Prostate gland (tissue), 2 donors: ENCODE measurements at regions not wholly inside any gene's neighbourhood (a gene's known extent, or its start where the extent isn't known, plus 50 kb on each side); places are given as distances from the start of the nearest gene placed in this dataset.

Experiments
- CTCF ChIP-seq, 4 experiments: fragments of 200-600 bp in 2 of 4; fragments of 450-650 bp in 2 of 4; sonication (generic) in 2 of 4; IDR thresholded peaks; 1 replicate in 3 of 4; 2 replicates in 1 of 4; pipeline ENCODE4 v1.5.1; 2016 to 2019; ENCODE audit warnings: antibody characterized with exemption in 4 of 4, mild to moderate bottlenecking in 2 of 4, moderate library complexity in 2 of 4
- POLR2AphosphoS5 ChIP-seq: sonication (generic); formaldehyde crosslinking; IDR thresholded peaks from one replicate; pipeline ENCODE4 v1.6.1; 2017; ENCODE audit warnings: antibody characterized with exemption

- TF ChIP-seq POLR2AphosphoS5 (no peak), CTCF (IDR thresholded peaks at IDR 0.05) (no peak)
Observed at GRCh38 chr5:143713047-143714003, 98.6 kb upstream of the HMHB1 start.
